ENCODE measurements at regions not wholly inside any gene's neighbourhood (a gene's known extent, or its start where the extent isn't known, plus 50 kb on each side); places are given as distances from the start of the nearest gene placed in this dataset.

DNA sequence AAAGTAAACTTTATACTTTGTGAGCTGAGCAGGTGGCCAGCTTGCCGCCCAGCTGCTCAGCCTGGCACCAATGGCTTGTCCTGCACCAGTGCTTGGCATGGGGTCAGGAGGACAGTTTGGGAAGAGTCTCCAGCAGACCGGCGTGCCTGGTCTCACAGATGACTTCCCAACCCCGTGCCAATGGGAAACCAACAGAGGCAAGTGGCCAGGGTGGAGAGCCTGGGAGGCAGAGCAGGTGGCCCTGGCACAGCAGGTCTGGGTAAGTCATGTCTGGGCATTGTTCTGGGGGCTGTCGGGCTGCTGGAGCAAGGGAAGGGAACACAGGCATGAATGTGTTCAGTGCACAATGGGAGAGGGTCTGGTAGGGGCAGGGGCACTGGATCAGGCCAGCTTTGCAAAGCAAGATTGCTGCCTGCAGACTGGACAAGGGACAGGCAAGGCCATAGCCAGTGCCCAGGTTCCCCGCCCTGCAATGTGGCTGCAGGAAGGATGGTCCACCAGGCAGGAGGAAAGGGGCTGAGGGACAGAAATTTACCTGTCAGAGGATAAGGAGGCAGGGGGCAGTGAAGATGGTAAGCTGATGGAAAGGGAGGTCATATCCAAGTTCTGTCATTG, 76.2 kb upstream of the ALDH1B1 start:
- TF ChIP-seq, protein P1, sequence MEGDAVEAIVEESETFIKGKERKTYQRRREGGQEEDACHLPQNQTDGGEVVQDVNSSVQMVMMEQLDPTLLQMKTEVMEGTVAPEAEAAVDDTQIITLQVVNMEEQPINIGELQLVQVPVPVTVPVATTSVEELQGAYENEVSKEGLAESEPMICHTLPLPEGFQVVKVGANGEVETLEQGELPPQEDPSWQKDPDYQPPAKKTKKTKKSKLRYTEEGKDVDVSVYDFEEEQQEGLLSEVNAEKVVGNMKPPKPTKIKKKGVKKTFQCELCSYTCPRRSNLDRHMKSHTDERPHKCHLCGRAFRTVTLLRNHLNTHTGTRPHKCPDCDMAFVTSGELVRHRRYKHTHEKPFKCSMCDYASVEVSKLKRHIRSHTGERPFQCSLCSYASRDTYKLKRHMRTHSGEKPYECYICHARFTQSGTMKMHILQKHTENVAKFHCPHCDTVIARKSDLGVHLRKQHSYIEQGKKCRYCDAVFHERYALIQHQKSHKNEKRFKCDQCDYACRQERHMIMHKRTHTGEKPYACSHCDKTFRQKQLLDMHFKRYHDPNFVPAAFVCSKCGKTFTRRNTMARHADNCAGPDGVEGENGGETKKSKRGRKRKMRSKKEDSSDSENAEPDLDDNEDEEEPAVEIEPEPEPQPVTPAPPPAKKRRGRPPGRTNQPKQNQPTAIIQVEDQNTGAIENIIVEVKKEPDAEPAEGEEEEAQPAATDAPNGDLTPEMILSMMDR (IDR thresholded peaks at IDR 0.05; ENCODE audit: low read length), result no peak
- TF ChIP-seq EZH2 (optimal IDR thresholded peaks at IDR 0.05; ENCODE audit: low read depth, low read length), result no peak

All from MM.1S (cell line).